MCF 10A (cell line): ENCODE measurements at regions not wholly inside any gene's neighbourhood (a gene's known extent, or its start where the extent isn't known, plus 50 kb on each side); places are given as distances from the start of the nearest gene placed in this dataset.

ENCODE experiments used
- BruUV-seq: library from RNA; stranded (reverse); fragments of 400-500 nt; replicated peaks from 2 replicates; lab custom pipeline; 2021; lab: Mats Ljungman, UMichigan
- CTCF ChIA-PET: fragments of 300-600 bp; sonication (Branson Sonifier 250); formaldehyde crosslinking; extraction: SDS; loops from one replicate; lab custom pipeline; 2021; ENCODE audit warnings: antibody characterized with exemption, inconsistent platforms; lab: Yijun Ruan, JAX
- POLR2A ChIA-PET: fragments of 300-600, 350-650 bp; sonication (Branson Sonifier 250); formaldehyde crosslinking; extraction: SDS; loops from one replicate; lab custom pipeline; 2020; ENCODE audit warnings: antibody characterized with exemption, inconsistent platforms; lab: Yijun Ruan, JAX
- DNase-seq: peaks from one replicate; pipeline ENCODE4 v3.0.0-alpha.2; 2018; ENCODE audit not compliant: unreplicated experiment
- H3K27ac Mint-ChIP-seq: one replicate; pipeline ENCODE4 v1.8.0; 2022; ENCODE audit warnings: mild to moderate bottlenecking, low read depth, mixed read lengths; ENCODE audit not compliant: unreplicated experiment
- H3K27me3 Mint-ChIP-seq: one replicate; pipeline ENCODE4 v1.8.0; 2022; ENCODE audit warnings: mixed read lengths; ENCODE audit not compliant: insufficient read depth, unreplicated experiment
- H3K36me3 Mint-ChIP-seq: one replicate; pipeline ENCODE4 v1.8.0; 2022; ENCODE audit warnings: mild to moderate bottlenecking, moderate library complexity, mixed read lengths; ENCODE audit not compliant: insufficient read depth, unreplicated experiment
- H3K4me1 Mint-ChIP-seq: one replicate; pipeline ENCODE4 v1.8.0; 2022; ENCODE audit warnings: mixed read lengths; ENCODE audit not compliant: insufficient read depth, unreplicated experiment
- H3K4me3 Mint-ChIP-seq: one replicate; pipeline ENCODE4 v1.8.0; 2022; ENCODE audit warnings: mild to moderate bottlenecking, moderate library complexity, mixed read lengths; ENCODE audit not compliant: unreplicated experiment
- H3K9me3 Mint-ChIP-seq: one replicate; pipeline ENCODE4 v1.8.0; 2022; ENCODE audit warnings: mixed read lengths; ENCODE audit not compliant: unreplicated experiment
- CTCF ChIP-seq: fragments of 200-600 bp; IDR thresholded peaks from one replicate; pipeline ENCODE4 v1.8.0; 2022; ENCODE audit warnings: antibody characterized with exemption, mild to moderate bottlenecking; ENCODE audit not compliant: unreplicated experiment
- intact Hi-C: fragments of 100-400 bp; cut with micrococcal nuclease; formaldehyde crosslinking; loops from 2 replicates; pipeline ENCODE4 v1.14.1; 2022

GRCh38 chrX:39167791-39168190 is 366.5 kb downstream of the MID1IP1 start:
- ChIA-PET CTCF (interaction anchor here (1.0 kb wide), 1 partner anchor 19 kb away, joined by 4 read pairs; no protein-coding TSS in a partner anchor), POLR2A (no interaction called here)
- H3K4me1 Mint-ChIP-seq: no peaks in the 10 kb centered on the region
- no peaks in the 10 kb centered on the region for H3K36me3 Mint-ChIP-seq
- H3K4me3 Mint-ChIP-seq: no peak overlapping the region
- peaks cover 35% of the 10 kb centered on the region for H3K27me3 Mint-ChIP-seq
- no peak for DNase-seq
- no peak for TF ChIP-seq CTCF
- intact Hi-C loops: no loop called here
- H3K9me3 Mint-ChIP-seq: no peaks in the 10 kb centered on the region
- H3K27ac Mint-ChIP-seq: no peak overlapping the region
- BruUV-seq: no TSS peak

GRCh38 chrX:39168609-39169008 is 367.4 kb downstream of the MID1IP1 start:
- ChIA-PET CTCF (interaction anchor here (0.5 to 1.0 kb wide), 2 partner anchors 20 to 1073 kb away, joined by 3 to 4 read pairs; no protein-coding TSS in a partner anchor), POLR2A (no interaction called here)
- peaks cover 27% of the 10 kb centered on the region for H3K27me3 Mint-ChIP-seq
- BruUV-seq: no TSS peak
- H3K4me3 Mint-ChIP-seq: no peak overlapping the region
- no peaks in the 10 kb centered on the region for H3K4me1 Mint-ChIP-seq
- no peak for TF ChIP-seq CTCF
- intact Hi-C loops: no loop called here
- H3K27ac Mint-ChIP-seq: no peak overlapping the region
- no peak for DNase-seq
- no peaks in the 10 kb centered on the region for H3K36me3 Mint-ChIP-seq
- H3K9me3 Mint-ChIP-seq: no peaks in the 10 kb centered on the region

GRCh38 chrX:39169976-39170375 is 368.7 kb downstream of the MID1IP1 start:
- no TSS peak for BruUV-seq
- intact Hi-C loops: no loop called here
- no peaks in the 10 kb centered on the region for H3K9me3 Mint-ChIP-seq

GRCh38 chrX:39170464-39170863 is 369.2 kb downstream of the MID1IP1 start:
- peaks cover 5% of the 10 kb centered on the region for H3K4me1 Mint-ChIP-seq
- ChIA-PET POLR2A (no interaction called here), CTCF (no interaction called here)
- H3K36me3 Mint-ChIP-seq: no peaks in the 10 kb centered on the region
- no peak overlapping the region for H3K27ac Mint-ChIP-seq
- peaks cover 10% of the 10 kb centered on the region for H3K27me3 Mint-ChIP-seq
- H3K4me3 Mint-ChIP-seq: no peak overlapping the region
- no TSS peak for BruUV-seq
- no peak for DNase-seq
- H3K9me3 Mint-ChIP-seq: no peaks in the 10 kb centered on the region
- intact Hi-C loops: no loop called here
- no peak for TF ChIP-seq CTCF

More at GRCh38 chrX:39169976-39170375, 368.7 kb downstream of the MID1IP1 start:
- ChIA-PET POLR2A (no interaction called here), CTCF (no interaction called here)
- DNase-seq: no peak
- no peak for TF ChIP-seq CTCF
- Mint-ChIP-seq H3K4me1 (peaks cover 1% of the 10 kb centered on the region), H3K27ac (no peak overlapping the region), H3K4me3 (no peak overlapping the region), H3K36me3 (no peaks in the 10 kb centered on the region), H3K27me3 (peaks cover 15% of the 10 kb centered on the region)
